H9 (cell line): ENCODE measurements at regions not wholly inside any gene's neighbourhood (a gene's known extent, or its start where the extent isn't known, plus 50 kb on each side); places are given as distances from the start of the nearest gene placed in this dataset.

Experiments
- DNase-seq: peaks from one replicate; pipeline ENCODE4 v3.0.0-alpha.2; 2017
- H2AFZ ChIP-seq: one replicate; pipeline ENCODE4 v1.6.1; 2013; ENCODE audit warnings: mild to moderate bottlenecking, low read length, control low read depth, moderate library complexity
- H2AK5ac ChIP-seq: 2 replicates; pipeline ENCODE4 v1.6.1; 2013; ENCODE audit warnings: low read length, control low read depth, mixed read lengths; ENCODE audit not compliant: insufficient read length
- H2BK120ac ChIP-seq: one replicate; pipeline ENCODE4 v1.6.1; 2013; ENCODE audit warnings: low read depth, mild to moderate bottlenecking, low read length, control low read depth, inconsistent platforms; ENCODE audit not compliant: poor library complexity, severe bottlenecking
- H2BK12ac ChIP-seq: 2 replicates; pipeline ENCODE4 v1.6.1; 2013; ENCODE audit warnings: low read length, control low read depth, mixed read lengths, low read depth; ENCODE audit not compliant: insufficient read length
- H2BK15ac ChIP-seq: 2 replicates; pipeline ENCODE4 v1.6.1; 2013; ENCODE audit warnings: low read depth, low read length, control low read depth
- H2BK20ac ChIP-seq: one replicate; pipeline ENCODE4 v1.6.1; 2013; ENCODE audit warnings: low read depth, mild to moderate bottlenecking, low read length, control low read depth, inconsistent platforms; ENCODE audit not compliant: poor library complexity, severe bottlenecking
- H2BK5ac ChIP-seq: 2 replicates; pipeline ENCODE4 v1.6.1; 2013; ENCODE audit warnings: low read length, control low read depth, mixed read lengths; ENCODE audit not compliant: insufficient read length
- H3K14ac ChIP-seq: 2 replicates; pipeline ENCODE4 v1.6.1; 2013; ENCODE audit warnings: low read length, control low read depth; ENCODE audit not compliant: insufficient read depth
- H3K18ac ChIP-seq: 2 replicates; pipeline ENCODE4 v1.6.1; 2013; ENCODE audit warnings: low read depth, mild to moderate bottlenecking, mixed read lengths, low read length, control low read depth; ENCODE audit not compliant: insufficient read length
- H3K23ac ChIP-seq: 2 replicates; pipeline ENCODE4 v1.6.1; 2013; ENCODE audit warnings: low read length, control low read depth, mixed read lengths, low read depth; ENCODE audit not compliant: insufficient read length
- H3K23me2 ChIP-seq: 2 replicates; pipeline ENCODE4 v1.6.1; 2013; ENCODE audit warnings: low read depth, mild to moderate bottlenecking, mixed read lengths, low read length, control low read depth; ENCODE audit not compliant: insufficient read length, poor library complexity, severe bottlenecking
- H3K27ac ChIP-seq: 2 replicates; pipeline ENCODE4 v1.5.1; 2013; ENCODE audit warnings: low read length, control low read depth, mixed read lengths, low read depth; ENCODE audit not compliant: insufficient read length
- H3K27me3 ChIP-seq: 2 replicates; pipeline ENCODE4 v1.6.1; 2013; ENCODE audit warnings: low read length, control low read depth, inconsistent platforms; ENCODE audit not compliant: insufficient read depth
- H3K4ac ChIP-seq: 2 replicates; pipeline ENCODE4 v1.6.1; 2013; ENCODE audit warnings: low read depth, mild to moderate bottlenecking, control low read depth, inconsistent platforms, low read length, moderate library complexity
- H3K4me1 ChIP-seq: 2 replicates; pipeline ENCODE4 v1.6.1; 2013; ENCODE audit warnings: low read length, control low read depth, inconsistent platforms; ENCODE audit not compliant: insufficient read depth
- H3K4me2 ChIP-seq: 2 replicates; pipeline ENCODE4 v1.6.1; 2013; ENCODE audit warnings: low read length, control low read depth, mixed read lengths; ENCODE audit not compliant: insufficient read length, insufficient read depth
- H3K56ac ChIP-seq: 2 replicates; pipeline ENCODE4 v1.6.1; 2013; ENCODE audit warnings: low read depth, mild to moderate bottlenecking, mixed read lengths, low read length, control low read depth; ENCODE audit not compliant: insufficient read length
- H3K79me1 ChIP-seq: 2 replicates; pipeline ENCODE4 v1.6.1; 2013; ENCODE audit warnings: low read depth, mild to moderate bottlenecking, moderate library complexity, low read length, control low read depth, inconsistent platforms; ENCODE audit not compliant: insufficient read depth, poor library complexity, severe bottlenecking
- H3K79me2 ChIP-seq: 2 replicates; pipeline ENCODE4 v1.6.1; 2013; ENCODE audit warnings: low read length, control low read depth, inconsistent platforms; ENCODE audit not compliant: insufficient read depth
- H3K9ac ChIP-seq: 2 replicates; pipeline ENCODE4 v1.6.1; 2013; ENCODE audit warnings: low read length, control low read depth, mixed read lengths; ENCODE audit not compliant: insufficient read length; ENCODE audit errors: extremely low read depth
- H3K9me3 ChIP-seq: one replicate; pipeline ENCODE4 v1.6.1; 2013; ENCODE audit warnings: low read depth, low read length, inconsistent platforms; ENCODE audit not compliant: control insufficient read depth
- H3T11ph ChIP-seq: one replicate; pipeline ENCODE4 v1.6.1; 2013; ENCODE audit warnings: mild to moderate bottlenecking, low read length, control low read depth, inconsistent platforms
- H4K20me1 ChIP-seq: one replicate; pipeline ENCODE4 v1.6.1; 2013; ENCODE audit not compliant: control insufficient read depth, insufficient read length, insufficient read depth
- H4K5ac ChIP-seq: 2 replicates; pipeline ENCODE4 v1.6.1; 2013; ENCODE audit warnings: low read depth, mild to moderate bottlenecking, mixed read lengths, low read length, control low read depth; ENCODE audit not compliant: insufficient read length
- H4K8ac ChIP-seq: replicated peaks from 2 replicates; pipeline ENCODE4 v1.6.1; 2013; ENCODE audit warnings: low read length, control low read depth, mixed read lengths, low read depth; ENCODE audit not compliant: insufficient read length
- H4K91ac ChIP-seq: 2 replicates; pipeline ENCODE4 v1.6.1; 2013; ENCODE audit warnings: low read depth, mild to moderate bottlenecking, moderate library complexity, mixed read lengths, low read length, control low read depth; ENCODE audit not compliant: insufficient read length
- H3K27ac Mint-ChIP-seq, 3 experiments: 2 replicates in 2 of 3; 3 replicates in 1 of 3; pipeline ENCODE4 v1.8.0; 2020 to 2021; ENCODE audit warnings: mixed read lengths in 3 of 3, mild to moderate bottlenecking in 1 of 3, moderate library complexity in 1 of 3
- H3K27me3 Mint-ChIP-seq: 2 replicates; pipeline ENCODE4 v1.8.0; 2021; ENCODE audit warnings: low read depth, mild to moderate bottlenecking, moderate library complexity, mixed read lengths
- H3K36me3 Mint-ChIP-seq, 3 experiments: 2 replicates in 2 of 3; 3 replicates in 1 of 3; pipeline ENCODE4 v1.8.0; 2020 to 2021; ENCODE audit warnings: low read depth in 3 of 3, mixed read lengths in 3 of 3; ENCODE audit not compliant: insufficient read depth in 1 of 3
- H3K4me1 Mint-ChIP-seq, 2 experiments: 2 replicates each; pipeline ENCODE4 v1.8.0; 2020; ENCODE audit warnings: mixed read lengths in 2 of 2
- H3K4me3 Mint-ChIP-seq, 2 experiments: 2 replicates in 1 of 2; 3 replicates in 1 of 2; pipeline ENCODE4 v1.8.0; 2020 to 2021; ENCODE audit warnings: mild to moderate bottlenecking in 2 of 2, mixed read lengths in 2 of 2, moderate library complexity in 1 of 2
- H3K9me3 Mint-ChIP-seq, 2 experiments: 2 replicates in 1 of 2; 3 replicates in 1 of 2; pipeline ENCODE4 v1.8.0; 2020; ENCODE audit warnings: mild to moderate bottlenecking in 2 of 2, mixed read lengths in 2 of 2, moderate library complexity in 1 of 2
- WGBS: extraction: QIAGEN DNeasy Blood & Tissue Kit; methylation state at CpG from one replicate; pipeline ENCODE4 v1.1.7; 2013; ENCODE audit warnings: missing lambda C conversion rate, low lambda C conversion rate, mixed read lengths; ENCODE audit not compliant: insufficient read length; ENCODE audit errors: extremely low coverage; 5-methylcytosine and 5-hydroxymethylcytosine counted together
- TF ChIP-seq, protein P1 (sequence below): fragments of 200-600 bp; sonication (generic); conservative IDR thresholded peaks from 3 replicates; pipeline ENCODE4 v1.8.0; 2021; ENCODE audit warnings: antibody characterized with exemption, mild to moderate bottlenecking

DNA sequence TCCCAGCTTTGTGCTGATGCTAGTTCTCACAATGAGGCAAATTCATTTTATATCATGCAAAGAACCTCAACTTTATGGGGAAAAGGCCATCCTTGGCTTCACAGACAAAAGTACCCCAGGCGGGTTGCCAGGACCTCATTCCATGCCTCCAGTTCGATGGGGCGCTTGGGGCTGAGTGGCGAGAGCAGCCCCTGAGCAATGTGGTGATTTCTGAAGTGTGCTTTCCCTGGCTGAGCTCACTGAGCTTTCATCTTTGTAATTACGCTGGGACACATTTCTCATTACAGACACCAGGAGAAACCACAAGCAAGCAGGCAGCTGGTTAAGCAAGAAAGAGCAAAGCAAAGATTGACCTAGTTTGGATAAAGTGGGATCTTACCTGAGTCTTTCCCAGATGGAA is 301.5 kb upstream of the CDH4 start:
- Histone ChIP-seq H2BK5ac (no peak overlapping the region), H3K23me2 (no peaks in the 10 kb centered on the region), H2BK12ac (no peak overlapping the region), H2AK5ac (no peak overlapping the region), H4K91ac (no peak overlapping the region), H2BK20ac (no peak overlapping the region), H3K9me3 (no peaks in the 10 kb centered on the region), H2BK15ac (no peak overlapping the region), H3K4me2 (no peak overlapping the region), H4K20me1 (no peaks in the 10 kb centered on the region), H3K79me1 (no peaks in the 10 kb centered on the region), H3T11ph (no peak overlapping the region), H3K4ac (no peak overlapping the region), H2BK120ac (no peak overlapping the region), H3K14ac (no peak overlapping the region), H3K56ac (no peak overlapping the region), H2AFZ (no peak overlapping the region), H3K79me2 (no peaks in the 10 kb centered on the region), H3K9ac (no peak overlapping the region), H4K8ac (no peak overlapping the region), H3K4me1 (no peaks in the 10 kb centered on the region), H4K5ac (no peak overlapping the region), H3K27ac (no peak overlapping the region), H3K23ac (no peak overlapping the region), H3K18ac (no peak overlapping the region), H3K27me3 (peaks cover 5% of the 10 kb centered on the region; the same call in 1 of the 2 replicates)
- Mint-ChIP-seq H3K9me3 (peaks cover 4 to 8% of the 10 kb centered on the region in 2 experiments; a peak in 3 of 5 replicates), H3K4me1 (peaks cover 3 to 6% of the 10 kb centered on the region in 2 experiments; a peak in 3 of 4 replicates), H3K27ac (no peak overlapping the region), H3K4me3 (no peak overlapping the region), H3K27me3 (peaks cover 65% of the 10 kb centered on the region), H3K36me3 (no peaks in the 10 kb centered on the region; a peak in 2 of 7 replicates)
- no CpG with 5 or more reads among the region's 5 CpGs for WGBS
- DNase-seq, result no peak
- TF ChIP-seq, protein P1, sequence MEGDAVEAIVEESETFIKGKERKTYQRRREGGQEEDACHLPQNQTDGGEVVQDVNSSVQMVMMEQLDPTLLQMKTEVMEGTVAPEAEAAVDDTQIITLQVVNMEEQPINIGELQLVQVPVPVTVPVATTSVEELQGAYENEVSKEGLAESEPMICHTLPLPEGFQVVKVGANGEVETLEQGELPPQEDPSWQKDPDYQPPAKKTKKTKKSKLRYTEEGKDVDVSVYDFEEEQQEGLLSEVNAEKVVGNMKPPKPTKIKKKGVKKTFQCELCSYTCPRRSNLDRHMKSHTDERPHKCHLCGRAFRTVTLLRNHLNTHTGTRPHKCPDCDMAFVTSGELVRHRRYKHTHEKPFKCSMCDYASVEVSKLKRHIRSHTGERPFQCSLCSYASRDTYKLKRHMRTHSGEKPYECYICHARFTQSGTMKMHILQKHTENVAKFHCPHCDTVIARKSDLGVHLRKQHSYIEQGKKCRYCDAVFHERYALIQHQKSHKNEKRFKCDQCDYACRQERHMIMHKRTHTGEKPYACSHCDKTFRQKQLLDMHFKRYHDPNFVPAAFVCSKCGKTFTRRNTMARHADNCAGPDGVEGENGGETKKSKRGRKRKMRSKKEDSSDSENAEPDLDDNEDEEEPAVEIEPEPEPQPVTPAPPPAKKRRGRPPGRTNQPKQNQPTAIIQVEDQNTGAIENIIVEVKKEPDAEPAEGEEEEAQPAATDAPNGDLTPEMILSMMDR, result no peak
